HG02642 (cell line): ENCODE measurements at regions not wholly inside any gene's neighbourhood (a gene's known extent, or its start where the extent isn't known, plus 50 kb on each side); places are given as distances from the start of the nearest gene placed in this dataset.

ENCODE experiments used
- ATAC-seq: cut with Tn5 transposase; IDR thresholded peaks from one replicate; pipeline ENCODE4 v1.9.1; 2021; ENCODE audit warnings: mild to moderate bottlenecking; ENCODE audit not compliant: unreplicated experiment, poor library complexity

- no peak for ATAC-seq
Measured at GRCh38 chr15:35721751-35722150, 175.8 kb upstream of the DPH6 start.

GRCh38 chr15:35722501-35722900, 176.5 kb upstream of the DPH6 start:
- ATAC-seq = no peak

GRCh38 chr15:35723120-35723847, 177.3 kb upstream of the DPH6 start:
- ATAC-seq = no peak

GRCh38 chr15:35723852-35724251, 177.9 kb upstream of the DPH6 start:
- ATAC-seq = no peak

- ATAC-seq = no peak
Measured at GRCh38 chr15:35724626-35725025, 178.7 kb upstream of the DPH6 start.

GRCh38 chr15:35725353-35725752, 179.4 kb upstream of the DPH6 start:
- no peak for ATAC-seq

GRCh38 chr15:35727627-35728026, 181.7 kb upstream of the DPH6 start:
- ATAC-seq = no peak

- no peak for ATAC-seq
Measured at GRCh38 chr15:35728219-35728940, 182.4 kb upstream of the DPH6 start.

GRCh38 chr15:35736150-35736549, 190.2 kb upstream of the DPH6 start:
- ATAC-seq = no peak

GRCh38 chr15:35737441-35737840, 191.5 kb upstream of the DPH6 start:
- no peak for ATAC-seq

GRCh38 chr15:35738370-35738769, 192.4 kb upstream of the DPH6 start:
- no peak for ATAC-seq

GRCh38 chr15:35740761-35741160, 194.8 kb upstream of the DPH6 start:
- no peak for ATAC-seq

GRCh38 chr15:35741395-35741794, 195.4 kb upstream of the DPH6 start:
- ATAC-seq = no peak

GRCh38 chr15:35741881-35742280, 195.9 kb upstream of the DPH6 start:
- no peak for ATAC-seq

- ATAC-seq = no peak
Measured at GRCh38 chr15:35743321-35743720, 197.4 kb upstream of the DPH6 start.

- ATAC-seq = no peak
Measured at GRCh38 chr15:35746121-35746520, 200.2 kb upstream of the DPH6 start.

GRCh38 chr15:35748105-35748504, 202.1 kb upstream of the DPH6 start:
- ATAC-seq = no peak

GRCh38 chr15:35750051-35750450, 204.1 kb upstream of the DPH6 start:
- ATAC-seq = no peak

GRCh38 chr15:35751413-35752133, 205.6 kb upstream of the DPH6 start:
- peak; percentile 85 for ATAC-seq

- ATAC-seq = no peak
Measured at GRCh38 chr15:35752134-35752466, 206.1 kb upstream of the DPH6 start.

GRCh38 chr15:35753486-35753885, 207.5 kb upstream of the DPH6 start:
- no peak for ATAC-seq
